RWPE1 (cell line): ENCODE measurements at regions not wholly inside any gene's neighbourhood (a gene's known extent, or its start where the extent isn't known, plus 50 kb on each side); places are given as distances from the start of the nearest gene placed in this dataset.
"Not testable (repeated sequence)": the region's sequence is repeated elsewhere in the genome, so short reads cannot be mapped to it uniquely, and the experiment has no call there.

Experiments used
- CTCF ChIA-PET: fragments of 350-600 bp; sonication (Branson Sonifier 250); formaldehyde crosslinking; extraction: SDS; loops from one replicate; lab custom pipeline; 2021; lab: Yijun Ruan, JAX
- POLR2A ChIA-PET: fragments of 400-600 bp; formaldehyde crosslinking; extraction: SDS; loops from one replicate; lab custom pipeline; 2020; ENCODE audit warnings: antibody characterized with exemption; ENCODE audit not compliant: low non-redundant PET; lab: Yijun Ruan, JAX
- DNase-seq: peaks from one replicate; pipeline ENCODE4 v3.0.0; 2012; ENCODE audit warnings: low spot score
- H3K27ac ChIP-seq: fragments of 450-650 bp; 2 replicates; pipeline ENCODE4 v1.5.1; 2017
- TF ChIP-seq, protein P1 (sequence below): fragments of 450-650 bp; conservative IDR thresholded peaks from 2 replicates; pipeline ENCODE4 v1.5.1; 2017; ENCODE audit warnings: low read depth, mild to moderate bottlenecking

DNA sequence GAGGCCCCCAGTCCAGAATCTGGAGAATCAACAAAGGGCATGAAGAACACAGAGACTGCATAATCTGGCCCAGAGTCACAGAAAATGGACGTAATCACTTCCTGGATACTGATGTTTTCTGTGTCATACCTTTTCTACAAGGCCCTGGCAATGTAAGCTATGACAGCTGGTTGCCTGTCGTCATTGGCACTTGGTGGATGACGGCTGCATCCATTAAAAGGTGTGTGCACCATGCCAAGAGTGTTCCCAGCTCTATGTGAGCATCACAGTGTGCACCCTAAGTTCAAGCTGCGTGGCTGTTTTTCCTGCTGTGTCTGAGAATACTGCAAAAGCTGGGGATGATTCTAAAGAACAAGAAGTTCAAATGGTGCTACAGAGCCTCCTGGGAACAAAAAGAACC, 275.2 kb upstream of the CNR1 start:
- H3K27ac ChIP-seq, result no peak overlapping the region
- POLR2A ChIA-PET, result no interaction called here
- CTCF ChIA-PET, result no interaction called here
- TF ChIP-seq, protein P1, sequence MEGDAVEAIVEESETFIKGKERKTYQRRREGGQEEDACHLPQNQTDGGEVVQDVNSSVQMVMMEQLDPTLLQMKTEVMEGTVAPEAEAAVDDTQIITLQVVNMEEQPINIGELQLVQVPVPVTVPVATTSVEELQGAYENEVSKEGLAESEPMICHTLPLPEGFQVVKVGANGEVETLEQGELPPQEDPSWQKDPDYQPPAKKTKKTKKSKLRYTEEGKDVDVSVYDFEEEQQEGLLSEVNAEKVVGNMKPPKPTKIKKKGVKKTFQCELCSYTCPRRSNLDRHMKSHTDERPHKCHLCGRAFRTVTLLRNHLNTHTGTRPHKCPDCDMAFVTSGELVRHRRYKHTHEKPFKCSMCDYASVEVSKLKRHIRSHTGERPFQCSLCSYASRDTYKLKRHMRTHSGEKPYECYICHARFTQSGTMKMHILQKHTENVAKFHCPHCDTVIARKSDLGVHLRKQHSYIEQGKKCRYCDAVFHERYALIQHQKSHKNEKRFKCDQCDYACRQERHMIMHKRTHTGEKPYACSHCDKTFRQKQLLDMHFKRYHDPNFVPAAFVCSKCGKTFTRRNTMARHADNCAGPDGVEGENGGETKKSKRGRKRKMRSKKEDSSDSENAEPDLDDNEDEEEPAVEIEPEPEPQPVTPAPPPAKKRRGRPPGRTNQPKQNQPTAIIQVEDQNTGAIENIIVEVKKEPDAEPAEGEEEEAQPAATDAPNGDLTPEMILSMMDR, result no peak
- no peak for DNase-seq

DNA sequence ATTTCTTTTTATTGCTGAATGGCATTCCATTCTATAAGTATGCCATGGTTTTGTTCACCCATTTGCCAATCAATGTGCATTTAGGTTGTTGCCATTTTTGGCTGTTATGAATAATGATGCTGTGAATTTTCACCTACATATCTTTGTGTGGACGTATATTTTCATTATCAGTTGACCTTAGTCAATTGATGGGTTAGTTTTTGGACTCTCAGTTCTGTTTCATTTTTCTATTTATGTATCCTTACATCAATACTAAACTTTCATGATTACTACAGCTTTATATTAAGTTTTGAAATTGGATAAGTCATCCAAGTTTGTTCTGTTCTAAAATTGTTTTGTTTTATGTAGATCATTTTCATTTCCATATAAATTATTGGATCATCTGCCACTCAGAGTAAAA, 261.9 kb upstream of the CNR1 start:
- DNase-seq, result no peak
- ChIA-PET CTCF (no interaction called here), POLR2A (no interaction called here)
- H3K27ac ChIP-seq, result no peak overlapping the region
- TF ChIP-seq, protein P1, result no peak

DNA sequence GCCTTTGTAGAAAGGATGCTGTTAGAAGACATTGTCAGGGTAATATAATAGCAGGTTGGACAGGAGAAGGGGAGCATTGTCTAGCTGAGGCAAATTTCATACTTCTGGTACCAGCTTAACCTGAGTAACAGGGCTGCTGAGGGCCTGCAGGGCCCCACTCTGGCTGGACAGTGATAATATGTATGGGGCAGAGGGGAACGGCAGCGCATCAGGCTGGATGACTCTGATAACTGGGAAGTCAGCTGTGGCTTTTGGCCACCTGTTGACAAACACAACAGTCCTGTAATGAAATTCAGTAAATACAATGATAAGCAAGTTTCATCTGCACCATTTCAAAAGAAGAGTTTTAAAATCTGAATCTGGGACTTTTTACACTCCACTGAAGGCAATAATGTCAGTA, 259.9 kb upstream of the CNR1 start:
- POLR2A ChIA-PET, result no interaction called here
- CTCF ChIA-PET, result no interaction called here

DNA sequence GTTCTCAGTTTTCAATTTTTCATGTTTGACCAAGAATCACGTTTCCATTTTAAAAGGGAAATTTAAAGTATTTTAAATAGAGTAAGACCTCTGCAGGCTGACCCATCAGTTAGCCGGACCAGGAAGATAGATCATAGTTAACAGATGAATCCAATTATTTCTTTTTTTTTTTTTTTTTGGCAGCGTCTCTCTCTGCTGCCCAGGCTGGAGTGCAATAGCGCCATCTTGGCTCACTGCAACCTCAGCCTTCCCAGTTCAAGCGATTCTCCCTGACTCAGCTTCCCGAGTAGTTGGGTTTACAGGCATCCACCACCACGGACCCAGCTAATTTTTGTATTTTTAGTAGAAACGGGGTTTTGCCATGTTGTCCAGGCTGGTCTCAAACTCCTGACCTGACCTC, 256.7 kb upstream of the CNR1 start:
- no peak for DNase-seq

More for the DNA sequence above, 259.9 kb upstream of the CNR1 start:
- no peak overlapping the region for H3K27ac ChIP-seq
- TF ChIP-seq, protein P1, result no peak
- DNase-seq, result no peak

DNA sequence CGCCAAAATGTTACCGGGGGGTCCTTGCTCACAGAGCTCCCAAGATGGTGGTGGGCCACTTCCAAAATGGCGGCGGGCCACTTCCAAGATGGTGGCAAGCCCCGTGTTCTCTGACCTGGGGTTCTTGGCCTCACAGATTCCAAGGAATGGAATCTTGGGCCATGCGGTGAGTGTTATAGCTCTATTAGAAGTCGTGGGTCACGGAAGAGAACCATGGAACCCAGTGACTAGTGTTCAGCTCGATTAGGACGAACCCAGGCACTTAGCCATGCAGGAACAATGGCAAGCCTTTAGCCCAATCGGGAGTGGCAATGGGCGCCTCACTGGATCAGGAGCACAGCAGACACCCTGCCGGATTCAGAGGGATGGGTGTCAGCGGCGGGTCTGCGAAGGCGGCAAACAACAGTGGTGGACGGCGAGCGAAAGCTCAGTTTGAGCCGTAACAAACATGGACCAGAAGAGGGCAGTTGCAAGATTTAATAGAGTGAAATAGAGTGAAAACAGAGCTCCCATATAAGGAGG, 254.9 kb upstream of the CNR1 start:
- H3K27ac ChIP-seq, DNase-seq, POLR2A ChIA-PET, CTCF ChIA-PET: not testable (repeated sequence)

More for the DNA sequence above, 256.7 kb upstream of the CNR1 start:
- CTCF ChIA-PET, result no interaction called here
- POLR2A ChIA-PET, result no interaction called here
- TF ChIP-seq, protein P1, result no peak
- H3K27ac ChIP-seq, result no peak overlapping the region

DNA sequence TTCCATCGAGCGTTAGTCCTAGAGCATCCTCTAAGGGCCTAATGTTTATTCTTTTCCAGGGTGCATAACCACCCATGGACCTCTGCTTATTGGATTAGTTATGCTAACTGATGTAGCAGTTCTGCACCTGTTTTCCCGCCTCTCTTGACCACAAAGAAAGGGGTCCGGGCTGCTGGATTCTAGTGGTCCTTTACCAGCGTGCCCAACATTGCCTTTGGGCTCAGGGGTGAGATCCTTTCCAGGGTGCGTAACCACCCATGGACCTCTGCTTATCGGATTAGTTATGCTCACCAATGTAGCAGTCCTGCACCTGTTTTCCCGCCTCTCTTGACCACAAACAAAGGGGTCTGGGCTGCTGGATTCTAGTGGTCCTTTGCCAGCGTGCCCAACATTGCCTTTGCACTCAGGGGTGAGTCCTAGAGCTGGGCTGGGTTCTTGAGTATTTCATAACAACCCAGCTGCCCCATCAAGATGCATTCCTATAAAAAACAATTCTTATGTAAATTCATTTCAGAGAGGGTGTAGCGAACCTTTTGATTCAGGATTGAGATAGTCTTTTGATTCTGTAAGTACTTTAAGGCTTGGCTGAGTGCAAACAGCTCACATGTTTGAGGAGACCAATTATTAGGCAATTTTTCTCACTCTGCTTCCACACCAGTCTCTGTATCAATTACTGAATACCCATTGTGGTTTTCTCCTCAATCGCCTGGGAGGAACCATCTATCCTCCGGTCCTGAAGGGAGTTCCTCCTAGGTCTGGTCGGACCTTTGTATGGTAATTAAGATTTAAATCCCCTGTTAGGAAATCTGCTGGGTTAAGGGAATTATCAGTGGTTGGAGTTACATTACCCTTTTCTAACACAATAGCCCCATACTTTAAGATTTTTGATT, 253.0 kb upstream of the CNR1 start:
- POLR2A ChIA-PET, H3K27ac ChIP-seq, CTCF ChIA-PET, DNase-seq: not testable (repeated sequence)

DNA sequence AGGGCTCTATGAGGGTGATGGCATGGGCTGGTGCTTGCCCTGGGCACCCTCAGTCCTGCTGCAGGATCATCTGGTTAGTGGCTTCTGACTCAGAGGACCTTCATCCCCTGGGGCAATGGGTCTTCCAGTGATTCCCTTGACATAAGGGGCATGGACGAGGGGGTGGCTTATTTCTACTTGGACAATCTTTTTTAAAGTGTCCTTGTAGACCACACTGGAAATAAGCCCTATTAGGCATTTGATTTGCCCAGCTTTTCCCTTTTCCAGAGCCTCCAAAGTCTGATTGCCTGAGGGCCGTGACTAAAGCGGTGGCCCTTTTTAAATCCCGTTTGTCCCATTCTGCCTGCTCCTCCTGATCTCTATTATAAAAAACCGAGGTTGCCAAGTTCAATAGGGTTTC, 251.2 kb upstream of the CNR1 start:
- CTCF ChIA-PET, POLR2A ChIA-PET, H3K27ac ChIP-seq, DNase-seq: not testable (repeated sequence)

DNA sequence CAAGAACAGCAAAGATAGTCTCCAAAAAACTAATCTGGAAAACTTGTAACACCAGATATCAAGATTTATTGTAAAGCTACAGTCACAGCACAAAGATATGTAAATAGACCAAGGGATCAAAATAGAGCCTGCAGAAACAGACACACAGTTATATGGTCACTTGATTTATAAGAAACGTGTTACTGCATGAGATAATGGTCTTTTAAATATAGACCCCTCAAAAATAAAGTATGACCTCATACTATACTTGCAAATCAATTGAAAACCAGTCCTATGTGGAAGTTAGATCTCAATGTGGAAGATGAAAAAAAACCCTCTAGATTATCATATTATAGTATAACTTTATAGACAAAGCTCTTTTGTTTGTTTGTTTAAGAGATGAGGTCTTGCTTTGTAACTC, 247.3 kb upstream of the CNR1 start:
- no peak for DNase-seq
- CTCF ChIA-PET, result no interaction called here
- TF ChIP-seq, protein P1, result no peak
- H3K27ac ChIP-seq, result no peak overlapping the region
- POLR2A ChIA-PET, result no interaction called here

DNA sequence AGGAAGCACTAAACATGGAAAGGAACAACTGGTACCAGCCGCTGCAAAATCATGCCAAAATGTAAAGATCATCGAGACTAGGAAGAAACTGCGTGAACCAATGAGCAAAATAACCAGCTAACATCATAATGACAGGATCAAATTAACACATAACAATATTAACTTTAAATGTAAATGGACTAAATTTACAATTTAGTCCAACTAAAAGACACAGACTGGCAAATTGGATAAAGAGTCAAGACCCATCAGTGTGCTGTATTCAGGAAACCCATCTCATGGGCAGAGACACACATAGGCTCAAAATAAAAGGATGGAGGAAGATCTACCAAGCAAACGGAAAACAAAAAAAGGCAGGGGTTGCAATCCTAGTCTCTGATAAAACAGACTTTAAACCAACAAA, 242.2 kb upstream of the CNR1 start:
- DNase-seq, CTCF ChIA-PET, POLR2A ChIA-PET, H3K27ac ChIP-seq: not testable (repeated sequence)

DNA sequence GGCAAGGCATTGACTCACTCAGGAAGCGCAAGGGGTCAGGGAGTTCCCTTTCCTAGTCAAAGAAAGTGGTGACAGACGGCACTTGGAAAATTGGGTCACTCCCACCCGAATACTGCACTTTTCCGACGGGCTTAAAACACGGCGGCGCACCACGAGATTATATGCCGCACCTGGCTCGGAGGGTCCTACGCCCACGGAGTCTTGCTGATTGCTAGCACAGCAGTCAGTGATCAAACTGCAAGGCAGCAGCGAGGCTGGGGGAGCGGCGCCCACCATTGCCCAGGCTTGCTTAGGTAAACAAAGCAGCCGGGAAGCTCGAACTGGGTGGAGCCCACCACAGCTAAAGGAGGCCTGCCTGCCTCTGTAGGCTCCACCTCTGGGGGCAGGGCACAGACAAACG, 240.5 kb upstream of the CNR1 start:
- POLR2A ChIA-PET, CTCF ChIA-PET: not testable (repeated sequence)

More for the DNA sequence above, 240.5 kb upstream of the CNR1 start:
- H3K27ac ChIP-seq, DNase-seq: not testable (repeated sequence)
